HG03442 (cell line): ENCODE measurements at regions not wholly inside any gene's neighbourhood (a gene's known extent, or its start where the extent isn't known, plus 50 kb on each side); places are given as distances from the start of the nearest gene placed in this dataset.
"Not testable (repeated sequence)": the region's sequence is repeated elsewhere in the genome, so short reads cannot be mapped to it uniquely, and the experiment has no call there.

ENCODE experiments used
- ATAC-seq: cut with Tn5 transposase; IDR thresholded peaks from one replicate; pipeline ENCODE4 v1.9.1; 2021; ENCODE audit warnings: mild to moderate bottlenecking, moderate library complexity; ENCODE audit not compliant: unreplicated experiment

- no peak for ATAC-seq
Observed at GRCh38 chr7:17083392-17084165, 201.8 kb upstream of the AGR3 start.

GRCh38 chr7:17084166-17084475 is 202.3 kb upstream of the AGR3 start:
- no peak for ATAC-seq

GRCh38 chr7:17085186-17085585 is 203.4 kb upstream of the AGR3 start:
- ATAC-seq: no peak

GRCh38 chr7:17086403-17086802 is 204.6 kb upstream of the AGR3 start:
- no peak for ATAC-seq

- ATAC-seq: no peak
Observed at GRCh38 chr7:17090751-17091150, 207.7 kb upstream of the AHR start.

- no peak for ATAC-seq
Observed at GRCh38 chr7:17093461-17093860, 205.0 kb upstream of the AHR start.

GRCh38 chr7:17094963-17095574 is 203.4 kb upstream of the AHR start:
- no peak for ATAC-seq

- ATAC-seq: no peak
Observed at GRCh38 chr7:17095931-17096330, 202.5 kb upstream of the AHR start.

- ATAC-seq: no peak
Observed at GRCh38 chr7:17097668-17098297, 200.7 kb upstream of the AHR start.

- ATAC-seq: no peak
Observed at GRCh38 chr7:17098515-17098914, 199.9 kb upstream of the AHR start.

- ATAC-seq: no peak
Observed at GRCh38 chr7:17099083-17099973, 199.1 kb upstream of the AHR start.

GRCh38 chr7:17099974-17100509 is 198.4 kb upstream of the AHR start:
- not testable (repeated sequence) for ATAC-seq

- ATAC-seq: no peak
Observed at GRCh38 chr7:17101207-17101696, 197.2 kb upstream of the AHR start.

GRCh38 chr7:17103170-17103569 is 195.3 kb upstream of the AHR start:
- no peak for ATAC-seq

GRCh38 chr7:17103984-17104383 is 194.5 kb upstream of the AHR start:
- ATAC-seq: no peak

GRCh38 chr7:17104419-17104818 is 194.0 kb upstream of the AHR start:
- ATAC-seq: no peak

GRCh38 chr7:17105701-17106100 is 192.8 kb upstream of the AHR start:
- no peak for ATAC-seq

- no peak for ATAC-seq
Observed at GRCh38 chr7:17108049-17108584, 190.3 kb upstream of the AHR start.

GRCh38 chr7:17109020-17109419 is 189.4 kb upstream of the AHR start:
- no peak for ATAC-seq

- not testable (repeated sequence) for ATAC-seq
Observed at GRCh38 chr7:17113770-17114169, 184.7 kb upstream of the AHR start.

- no peak for ATAC-seq
Observed at GRCh38 chr7:17118412-17118811, 180.0 kb upstream of the AHR start.
